HEK293 (cell line): ENCODE measurements at regions not wholly inside any gene's neighbourhood (a gene's known extent, or its start where the extent isn't known, plus 50 kb on each side); places are given as distances from the start of the nearest gene placed in this dataset.

Experiments
- CTCF ChIA-PET: fragments of 350-600 bp; formaldehyde crosslinking; extraction: SDS; loops from one replicate; lab custom pipeline; 2021; ENCODE audit warnings: antibody characterized with exemption; lab: Yijun Ruan, JAX
- POLR2A ChIA-PET: fragments of 300-600 bp; formaldehyde crosslinking; extraction: SDS; loops from one replicate; lab custom pipeline; 2020; ENCODE audit warnings: antibody characterized with exemption, inconsistent platforms; lab: Yijun Ruan, JAX
- H3K27ac ChIP-seq: fragments of 200-500 bp; sonication (Bioruptor generic); 2 replicates; pipeline ENCODE4 v1.5.1; 2014; ENCODE audit warnings: low read depth, low read length, control low read depth, inconsistent platforms; ENCODE audit errors: extremely low read depth
- H3K36me3 ChIP-seq, 2 experiments: fragments of 200-500 bp in 1 of 2; sonication (Bioruptor generic) in 1 of 2; 1 replicate in 1 of 2; 2 replicates in 1 of 2; pipeline ENCODE4 v1.5.1; 2014 to 2017; ENCODE audit warnings: inconsistent platforms in 2 of 2, low read length in 2 of 2; ENCODE audit not compliant: control insufficient read depth in 2 of 2, insufficient read depth in 1 of 2
- H3K4me1 ChIP-seq: fragments of 200-500 bp; sonication (Bioruptor generic); 2 replicates; pipeline ENCODE4 v1.5.1; 2014; ENCODE audit warnings: mild to moderate bottlenecking, low read length, inconsistent platforms; ENCODE audit not compliant: control insufficient read depth, insufficient read depth
- H3K4me3 ChIP-seq: 2 replicates; pipeline ENCODE4 v1.5.1; 2011; ENCODE audit warnings: low read depth, mild to moderate bottlenecking, control low read depth, low read length, moderate library complexity
- H3K9me3 ChIP-seq: fragments of 200-500 bp; sonication (Bioruptor generic); 2 replicates; pipeline ENCODE4 v1.5.1; 2014; ENCODE audit warnings: low read depth, low read length, inconsistent platforms; ENCODE audit not compliant: control insufficient read depth, insufficient read depth
- FEZF1 ChIP-seq: fragments of 450-650 bp; formaldehyde crosslinking; IDR thresholded peaks from 2 replicates; pipeline ENCODE4 v1.5.1; 2016; ENCODE audit warnings: missing biosample characterization, missing genetic modification characterization
- RBAK ChIP-seq: fragments of 450-650 bp; formaldehyde crosslinking; IDR thresholded peaks from 2 replicates; pipeline ENCODE4 v1.5.1; 2016; ENCODE audit warnings: missing biosample characterization, missing genetic modification characterization
- TCF7L2 ChIP-seq: IDR thresholded peaks from 2 replicates; pipeline ENCODE4 v1.6.1; 2011; ENCODE audit warnings: low read depth, mild to moderate bottlenecking, inconsistent platforms, low read length, moderate library complexity, borderline replicate concordance
- YY1 ChIP-seq: fragments of 450-650 bp; formaldehyde crosslinking; IDR thresholded peaks from 2 replicates; pipeline ENCODE4 v1.5.1; 2018; ENCODE audit warnings: missing biosample characterization, missing genetic modification characterization
- ZNF133 ChIP-seq: fragments of 450-650 bp; formaldehyde crosslinking; IDR thresholded peaks from 2 replicates; pipeline ENCODE4 v1.5.1; 2016; ENCODE audit warnings: missing biosample characterization, missing genetic modification characterization
- ZNF157 ChIP-seq: fragments of 450-650 bp; formaldehyde crosslinking; IDR thresholded peaks from 2 replicates; pipeline ENCODE4 v1.5.1; 2016; ENCODE audit warnings: missing biosample characterization, missing genetic modification characterization
- ZNF23 ChIP-seq: fragments of 450-650 bp; formaldehyde crosslinking; IDR thresholded peaks from 2 replicates; pipeline ENCODE4 v1.5.1; 2016; ENCODE audit warnings: missing biosample characterization, missing genetic modification characterization, borderline replicate concordance
- ZNF354C ChIP-seq: fragments of 450-650 bp; formaldehyde crosslinking; IDR thresholded peaks from 2 replicates; pipeline ENCODE4 v1.5.1; 2016; ENCODE audit warnings: missing biosample characterization, missing genetic modification characterization, low read depth, borderline replicate concordance
- ZNF433 ChIP-seq: fragments of 450-650 bp; formaldehyde crosslinking; IDR thresholded peaks from 2 replicates; pipeline ENCODE4 v1.5.1; 2016; ENCODE audit warnings: missing biosample characterization, missing genetic modification characterization, low read depth
- ZNF621 ChIP-seq: fragments of 450-650 bp; formaldehyde crosslinking; IDR thresholded peaks from 2 replicates; pipeline ENCODE4 v1.5.1; 2017; ENCODE audit warnings: missing biosample characterization, missing genetic modification characterization
- TF ChIP-seq, protein P1 (sequence below): fragments of 450-650 bp; formaldehyde crosslinking; IDR thresholded peaks from 2 replicates; pipeline ENCODE4 v1.5.1; 2017; ENCODE audit warnings: missing biosample characterization, missing genetic modification characterization
- TF ChIP-seq, protein P2 (sequence below): fragments of 450-650 bp; formaldehyde crosslinking; IDR thresholded peaks from 2 replicates; pipeline ENCODE4 v1.5.1; 2016; ENCODE audit warnings: missing biosample characterization, missing genetic modification characterization
- TF ChIP-seq, protein P3 (sequence below): fragments of 450-650 bp; formaldehyde crosslinking; IDR thresholded peaks from 2 replicates; pipeline ENCODE4 v1.5.1; 2017; ENCODE audit warnings: missing biosample characterization, mild to moderate bottlenecking, missing genetic modification characterization, moderate library complexity
- TF ChIP-seq, protein P4 (sequence below): fragments of 450-650 bp; formaldehyde crosslinking; IDR thresholded peaks from 2 replicates; pipeline ENCODE4 v1.5.1; 2016; ENCODE audit warnings: missing biosample characterization, missing genetic modification characterization
- TF ChIP-seq, protein P5 (sequence below): fragments of 450-650 bp; IDR thresholded peaks from 2 replicates; pipeline ENCODE4 v1.5.1; 2018; ENCODE audit warnings: missing biosample characterization, mild to moderate bottlenecking, missing genetic modification characterization
- TF ChIP-seq, protein P6 (sequence below): fragments of 450-650 bp; formaldehyde crosslinking; IDR thresholded peaks from 2 replicates; pipeline ENCODE4 v1.5.1; 2017; ENCODE audit warnings: missing biosample characterization, missing genetic modification characterization
- TF ChIP-seq, protein P7 (sequence below): fragments of 450-650 bp; formaldehyde crosslinking; IDR thresholded peaks from 2 replicates; pipeline ENCODE4 v1.5.1; 2016; ENCODE audit warnings: missing biosample characterization, missing genetic modification characterization

DNA sequence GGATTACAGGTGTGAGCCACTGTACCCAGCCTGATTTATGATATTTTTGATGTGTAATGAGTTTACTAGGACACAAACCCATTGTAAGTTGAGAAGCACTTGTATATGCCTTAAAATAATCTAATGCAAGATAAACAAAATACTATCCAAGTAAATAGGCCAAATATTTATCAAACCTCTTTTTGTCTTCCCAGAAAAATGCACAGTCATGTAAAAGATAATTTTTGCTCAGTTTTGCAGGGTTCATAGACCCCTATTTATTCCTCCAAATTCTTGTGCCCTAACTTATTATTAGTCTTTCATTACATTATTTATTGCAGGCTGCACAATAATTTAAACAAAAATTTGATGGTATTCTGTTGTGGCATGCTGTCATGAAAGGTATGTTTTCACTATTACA, 1290.7 kb downstream of the STIM2 start:
- no peaks in the 10 kb centered on the region for H3K9me3 ChIP-seq
- H3K4me3 ChIP-seq: no peak overlapping the region
- H3K36me3 ChIP-seq: no peaks in the 10 kb centered on the region
- ChIA-PET CTCF (no interaction called here), POLR2A (no interaction called here)
- TF ChIP-seq RBAK (tag by site-specific recombination) (no peak), ZNF23 (tag by site-specific recombination) (no peak), YY1 (tag by site-specific recombination) (no peak), TCF7L2 (no peak), FEZF1 (tag by site-specific recombination) (no peak), ZNF433 (tag by site-specific recombination) (no peak), ZNF157 (tag by site-specific recombination) (no peak), ZNF354C (tag by site-specific recombination) (no peak), ZNF621 (tag by site-specific recombination) (no peak), ZNF133 (tag by site-specific recombination) (no peak)
- TF ChIP-seq, protein P1, sequence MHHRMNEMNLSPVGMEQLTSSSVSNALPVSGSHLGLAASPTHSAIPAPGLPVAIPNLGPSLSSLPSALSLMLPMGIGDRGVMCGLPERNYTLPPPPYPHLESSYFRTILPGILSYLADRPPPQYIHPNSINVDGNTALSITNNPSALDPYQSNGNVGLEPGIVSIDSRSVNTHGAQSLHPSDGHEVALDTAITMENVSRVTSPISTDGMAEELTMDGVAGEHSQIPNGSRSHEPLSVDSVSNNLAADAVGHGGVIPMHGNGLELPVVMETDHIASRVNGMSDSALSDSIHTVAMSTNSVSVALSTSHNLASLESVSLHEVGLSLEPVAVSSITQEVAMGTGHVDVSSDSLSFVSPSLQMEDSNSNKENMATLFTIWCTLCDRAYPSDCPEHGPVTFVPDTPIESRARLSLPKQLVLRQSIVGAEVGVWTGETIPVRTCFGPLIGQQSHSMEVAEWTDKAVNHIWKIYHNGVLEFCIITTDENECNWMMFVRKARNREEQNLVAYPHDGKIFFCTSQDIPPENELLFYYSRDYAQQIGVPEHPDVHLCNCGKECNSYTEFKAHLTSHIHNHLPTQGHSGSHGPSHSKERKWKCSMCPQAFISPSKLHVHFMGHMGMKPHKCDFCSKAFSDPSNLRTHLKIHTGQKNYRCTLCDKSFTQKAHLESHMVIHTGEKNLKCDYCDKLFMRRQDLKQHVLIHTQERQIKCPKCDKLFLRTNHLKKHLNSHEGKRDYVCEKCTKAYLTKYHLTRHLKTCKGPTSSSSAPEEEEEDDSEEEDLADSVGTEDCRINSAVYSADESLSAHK: no peak
- TF ChIP-seq, protein P2, sequence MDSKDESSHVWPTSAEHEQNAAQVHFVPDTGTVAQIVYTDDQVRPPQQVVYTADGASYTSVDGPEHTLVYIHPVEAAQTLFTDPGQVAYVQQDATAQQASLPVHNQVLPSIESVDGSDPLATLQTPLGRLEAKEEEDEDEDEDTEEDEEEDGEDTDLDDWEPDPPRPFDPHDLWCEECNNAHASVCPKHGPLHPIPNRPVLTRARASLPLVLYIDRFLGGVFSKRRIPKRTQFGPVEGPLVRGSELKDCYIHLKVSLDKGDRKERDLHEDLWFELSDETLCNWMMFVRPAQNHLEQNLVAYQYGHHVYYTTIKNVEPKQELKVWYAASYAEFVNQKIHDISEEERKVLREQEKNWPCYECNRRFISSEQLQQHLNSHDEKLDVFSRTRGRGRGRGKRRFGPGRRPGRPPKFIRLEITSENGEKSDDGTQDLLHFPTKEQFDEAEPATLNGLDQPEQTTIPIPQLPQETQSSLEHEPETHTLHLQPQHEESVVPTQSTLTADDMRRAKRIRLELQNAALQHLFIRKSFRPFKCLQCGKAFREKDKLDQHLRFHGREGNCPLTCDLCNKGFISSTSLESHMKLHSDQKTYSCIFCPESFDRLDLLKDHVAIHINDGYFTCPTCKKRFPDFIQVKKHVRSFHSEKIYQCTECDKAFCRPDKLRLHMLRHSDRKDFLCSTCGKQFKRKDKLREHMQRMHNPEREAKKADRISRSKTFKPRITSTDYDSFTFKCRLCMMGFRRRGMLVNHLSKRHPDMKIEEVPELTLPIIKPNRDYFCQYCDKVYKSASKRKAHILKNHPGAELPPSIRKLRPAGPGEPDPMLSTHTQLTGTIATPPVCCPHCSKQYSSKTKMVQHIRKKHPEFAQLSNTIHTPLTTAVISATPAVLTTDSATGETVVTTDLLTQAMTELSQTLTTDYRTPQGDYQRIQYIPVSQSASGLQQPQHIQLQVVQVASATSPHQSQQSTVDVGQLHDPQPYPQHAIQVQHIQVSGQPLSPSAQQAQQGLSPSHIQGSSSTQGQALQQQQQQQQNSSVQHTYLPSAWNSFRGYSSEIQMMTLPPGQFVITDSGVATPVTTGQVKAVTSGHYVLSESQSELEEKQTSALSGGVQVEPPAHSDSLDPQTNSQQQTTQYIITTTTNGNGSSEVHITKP (tag by site-specific recombination): no peak
- TF ChIP-seq, protein P3, sequence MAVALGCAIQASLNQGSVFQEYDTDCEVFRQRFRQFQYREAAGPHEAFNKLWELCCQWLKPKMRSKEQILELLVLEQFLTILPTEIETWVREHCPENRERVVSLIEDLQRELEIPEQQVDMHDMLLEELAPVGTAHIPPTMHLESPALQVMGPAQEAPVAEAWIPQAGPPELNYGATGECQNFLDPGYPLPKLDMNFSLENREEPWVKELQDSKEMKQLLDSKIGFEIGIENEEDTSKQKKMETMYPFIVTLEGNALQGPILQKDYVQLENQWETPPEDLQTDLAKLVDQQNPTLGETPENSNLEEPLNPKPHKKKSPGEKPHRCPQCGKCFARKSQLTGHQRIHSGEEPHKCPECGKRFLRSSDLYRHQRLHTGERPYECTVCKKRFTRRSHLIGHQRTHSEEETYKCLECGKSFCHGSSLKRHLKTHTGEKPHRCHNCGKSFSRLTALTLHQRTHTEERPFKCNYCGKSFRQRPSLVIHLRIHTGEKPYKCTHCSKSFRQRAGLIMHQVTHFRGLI: no peak
- TF ChIP-seq, protein P4, sequence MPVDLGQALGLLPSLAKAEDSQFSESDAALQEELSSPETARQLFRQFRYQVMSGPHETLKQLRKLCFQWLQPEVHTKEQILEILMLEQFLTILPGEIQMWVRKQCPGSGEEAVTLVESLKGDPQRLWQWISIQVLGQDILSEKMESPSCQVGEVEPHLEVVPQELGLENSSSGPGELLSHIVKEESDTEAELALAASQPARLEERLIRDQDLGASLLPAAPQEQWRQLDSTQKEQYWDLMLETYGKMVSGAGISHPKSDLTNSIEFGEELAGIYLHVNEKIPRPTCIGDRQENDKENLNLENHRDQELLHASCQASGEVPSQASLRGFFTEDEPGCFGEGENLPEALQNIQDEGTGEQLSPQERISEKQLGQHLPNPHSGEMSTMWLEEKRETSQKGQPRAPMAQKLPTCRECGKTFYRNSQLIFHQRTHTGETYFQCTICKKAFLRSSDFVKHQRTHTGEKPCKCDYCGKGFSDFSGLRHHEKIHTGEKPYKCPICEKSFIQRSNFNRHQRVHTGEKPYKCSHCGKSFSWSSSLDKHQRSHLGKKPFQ (tag by site-specific recombination): no peak
- TF ChIP-seq, protein P5, sequence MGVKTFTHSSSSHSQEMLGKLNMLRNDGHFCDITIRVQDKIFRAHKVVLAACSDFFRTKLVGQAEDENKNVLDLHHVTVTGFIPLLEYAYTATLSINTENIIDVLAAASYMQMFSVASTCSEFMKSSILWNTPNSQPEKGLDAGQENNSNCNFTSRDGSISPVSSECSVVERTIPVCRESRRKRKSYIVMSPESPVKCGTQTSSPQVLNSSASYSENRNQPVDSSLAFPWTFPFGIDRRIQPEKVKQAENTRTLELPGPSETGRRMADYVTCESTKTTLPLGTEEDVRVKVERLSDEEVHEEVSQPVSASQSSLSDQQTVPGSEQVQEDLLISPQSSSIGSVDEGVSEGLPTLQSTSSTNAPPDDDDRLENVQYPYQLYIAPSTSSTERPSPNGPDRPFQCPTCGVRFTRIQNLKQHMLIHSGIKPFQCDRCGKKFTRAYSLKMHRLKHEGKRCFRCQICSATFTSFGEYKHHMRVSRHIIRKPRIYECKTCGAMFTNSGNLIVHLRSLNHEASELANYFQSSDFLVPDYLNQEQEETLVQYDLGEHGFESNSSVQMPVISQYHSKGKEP (tag by site-specific recombination): no peak
- TF ChIP-seq, protein P6, sequence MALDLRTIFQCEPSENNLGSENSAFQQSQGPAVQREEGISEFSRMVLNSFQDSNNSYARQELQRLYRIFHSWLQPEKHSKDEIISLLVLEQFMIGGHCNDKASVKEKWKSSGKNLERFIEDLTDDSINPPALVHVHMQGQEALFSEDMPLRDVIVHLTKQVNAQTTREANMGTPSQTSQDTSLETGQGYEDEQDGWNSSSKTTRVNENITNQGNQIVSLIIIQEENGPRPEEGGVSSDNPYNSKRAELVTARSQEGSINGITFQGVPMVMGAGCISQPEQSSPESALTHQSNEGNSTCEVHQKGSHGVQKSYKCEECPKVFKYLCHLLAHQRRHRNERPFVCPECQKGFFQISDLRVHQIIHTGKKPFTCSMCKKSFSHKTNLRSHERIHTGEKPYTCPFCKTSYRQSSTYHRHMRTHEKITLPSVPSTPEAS: no peak
- TF ChIP-seq, protein P7, sequence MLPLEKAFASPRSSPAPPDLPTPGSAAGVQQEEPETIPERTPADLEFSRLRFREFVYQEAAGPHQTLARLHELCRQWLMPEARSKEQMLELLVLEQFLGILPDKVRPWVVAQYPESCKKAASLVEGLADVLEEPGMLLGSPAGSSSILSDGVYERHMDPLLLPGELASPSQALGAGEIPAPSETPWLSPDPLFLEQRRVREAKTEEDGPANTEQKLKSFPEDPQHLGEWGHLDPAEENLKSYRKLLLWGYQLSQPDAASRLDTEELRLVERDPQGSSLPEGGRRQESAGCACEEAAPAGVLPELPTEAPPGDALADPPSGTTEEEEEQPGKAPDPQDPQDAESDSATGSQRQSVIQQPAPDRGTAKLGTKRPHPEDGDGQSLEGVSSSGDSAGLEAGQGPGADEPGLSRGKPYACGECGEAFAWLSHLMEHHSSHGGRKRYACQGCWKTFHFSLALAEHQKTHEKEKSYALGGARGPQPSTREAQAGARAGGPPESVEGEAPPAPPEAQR: no peak
- H3K4me1 ChIP-seq: no peaks in the 10 kb centered on the region
- H3K27ac ChIP-seq: no peak overlapping the region
